ENCODE measurements at regions not wholly inside any gene's neighbourhood (a gene's known extent, or its start where the extent isn't known, plus 50 kb on each side); places are given as distances from the start of the nearest gene placed in this dataset.
A peak's percentile ranks its signal among the peaks of the same experiment; 100 is the strongest.

- peaks cover 38% of the 10 kb centered on the region for H3K4me1 Mint-ChIP-seq (ENCODE audit: low read depth)
- DNase-seq: no peak
- intact Hi-C loops (cut with micrococcal nuclease): no loop called here
- no peaks in the 10 kb centered on the region for H3K9me3 Mint-ChIP-seq
- no peak for TF ChIP-seq CTCF (IDR thresholded peaks at IDR 0.05)
- no peak for ATAC-seq
- no peaks in the 10 kb centered on the region for H3K36me3 Mint-ChIP-seq (ENCODE audit: low read depth)
- no peak overlapping the region for H3K4me3 Mint-ChIP-seq
- H3K27me3 Mint-ChIP-seq: no peaks in the 10 kb centered on the region
- ChIA-PET POLR2A (interaction anchor here (2.3 to 3.3 kb wide), 2 partner anchors 12 to 20 kb away, joined by 11 to 12 read pairs; no protein-coding TSS in a partner anchor), CTCF (interaction anchor here (0.6 to 2.9 kb wide), 3 partner anchors 14 to 240 kb away, joined by 3 to 9 read pairs (median 3); no protein-coding TSS in a partner anchor)
- H3K27ac Mint-ChIP-seq: no peak overlapping the region
These were observed 79.7 kb upstream of the WNT7B start for GRCh38 chr22:46056546-46057245.

GRCh38 chr22:46057246-46058090 lies 80.5 kb upstream of the WNT7B start:
- POLR2A ChIA-PET: interaction anchor here (1.4 to 3.3 kb wide), 2 partner anchors 21 to 44 kb away, joined by 4 to 11 read pairs; no protein-coding TSS in a partner anchor
- Mint-ChIP-seq H3K4me3 (peak overlapping the region; percentile 32), H3K9me3 (no peaks in the 10 kb centered on the region), H3K4me1 (ENCODE audit: low read depth) (peaks cover 40% of the 10 kb centered on the region), H3K27ac (peak overlapping the region; percentile 81), H3K36me3 (ENCODE audit: low read depth) (peaks cover 4% of the 10 kb centered on the region), H3K27me3 (peaks cover 4% of the 10 kb centered on the region)
- DNase-seq (no peak), ATAC-seq (no peak)
- CTCF ChIA-PET: interaction anchor here (0.6 to 2.9 kb wide), 6 partner anchors 13 to 239 kb away, joined by 3 to 9 read pairs (median 3); no protein-coding TSS in a partner anchor
- TF ChIP-seq CTCF (IDR thresholded peaks at IDR 0.05): no peak
- intact Hi-C loops (cut with micrococcal nuclease): no loop called here

GRCh38 chr22:46058091-46058420 lies 81.1 kb upstream of the WNT7B start:
- H3K4me1 Mint-ChIP-seq (ENCODE audit: low read depth): peaks cover 38% of the 10 kb centered on the region

GRCh38 chr22:46058591-46059519 lies 81.9 kb upstream of the WNT7B start:
- no peak for TF ChIP-seq CTCF (IDR thresholded peaks at IDR 0.05)
- Mint-ChIP-seq H3K9me3 (no peaks in the 10 kb centered on the region), H3K4me1 (ENCODE audit: low read depth) (peaks cover 38% of the 10 kb centered on the region), H3K36me3 (ENCODE audit: low read depth) (peaks cover 4% of the 10 kb centered on the region), H3K4me3 (no peak overlapping the region), H3K27ac (peak overlapping the region; percentile 57), H3K27me3 (peaks cover 4% of the 10 kb centered on the region)
- ATAC-seq (no peak), DNase-seq (no peak)
- intact Hi-C loops (cut with micrococcal nuclease): no loop called here
- ChIA-PET POLR2A (interaction anchor here (1.4 to 3.3 kb wide), 2 partner anchors 23 to 46 kb away, joined by 4 to 11 read pairs; no protein-coding TSS in a partner anchor), CTCF (interaction anchor here (1.0 to 1.8 kb wide), 4 partner anchors 11 to 70 kb away, joined by 3 to 4 read pairs (median 3); no protein-coding TSS in a partner anchor)

More at GRCh38 chr22:46058091-46058420, 81.1 kb upstream of the WNT7B start:
- peak; percentile 50 for DNase-seq
- TF ChIP-seq CTCF (IDR thresholded peaks at IDR 0.05): no peak
- POLR2A ChIA-PET: interaction anchor here (1.4 to 3.3 kb wide), 2 partner anchors 22 to 45 kb away, joined by 4 to 11 read pairs; no protein-coding TSS in a partner anchor
- peak; percentile 75 for ATAC-seq
- intact Hi-C loops (cut with micrococcal nuclease): no loop called here
- Mint-ChIP-seq H3K27me3 (peaks cover 4% of the 10 kb centered on the region), H3K9me3 (no peaks in the 10 kb centered on the region), H3K27ac (peak overlapping the region; percentile 81), H3K36me3 (ENCODE audit: low read depth) (peaks cover 4% of the 10 kb centered on the region), H3K4me3 (peak overlapping the region; percentile 32)
- CTCF ChIA-PET: interaction anchor here (1.0 to 1.8 kb wide), 4 partner anchors 10 to 69 kb away, joined by 3 to 4 read pairs (median 3); no protein-coding TSS in a partner anchor
